Esophagus muscularis mucosa (tissue), 4 donors: ENCODE measurements at regions not wholly inside any gene's neighbourhood (a gene's known extent, or its start where the extent isn't known, plus 50 kb on each side); places are given as distances from the start of the nearest gene placed in this dataset.
"Not testable (repeated sequence)": the region's sequence is repeated elsewhere in the genome, so short reads cannot be mapped to it uniquely, and the experiment has no call there.

Experiments used
- DNase-seq: peaks from one replicate; pipeline ENCODE4 v3.0.0-alpha.2; 2017; ENCODE audit errors: extremely low spot score
- H3K27ac ChIP-seq, 4 donors: fragments of 200-600 bp; sonication (generic); replicated peaks in 1 of 4; 1 replicate in 3 of 4; 2 replicates in 1 of 4; pipeline ENCODE4 v1.5.1; 2016 to 2019; ENCODE audit warnings: mild to moderate bottlenecking in 1 of 4
- H3K27me3 ChIP-seq, 4 donors: fragments of 200-600 bp; sonication (generic); one replicate each; pipeline versions ENCODE4 v1.5.1 to v1.6.0; 2016 to 2019
- H3K36me3 ChIP-seq, 4 donors: fragments of 200-600 bp; sonication (generic); one replicate each; pipeline ENCODE4 v1.5.1; 2016 to 2019
- H3K4me1 ChIP-seq, 4 donors: fragments of 200-600 bp; sonication (generic); one replicate each; pipeline ENCODE4 v1.5.1; 2016 to 2019
- H3K4me3 ChIP-seq, 4 donors: fragments of 200-600 bp; sonication (generic); 1 replicate in 2 of 4; 2 replicates in 2 of 4; pipeline ENCODE4 v1.5.1; 2016 to 2019; ENCODE audit warnings: mild to moderate bottlenecking in 4 of 4, moderate library complexity in 1 of 4
- H3K9me3 ChIP-seq, 4 donors: fragments of 200-600 bp; sonication (generic); 1 replicate in 3 of 4; 2 replicates in 1 of 4; pipeline ENCODE4 v1.5.1; 2016 to 2019
- CTCF ChIP-seq, 3 experiments: fragments of 200-600 bp in 2 of 3; fragments of 450-650 bp in 1 of 3; sonication (generic) in 2 of 3; IDR thresholded peaks; one replicate each; pipeline ENCODE4 v1.5.1; 2017 to 2019; ENCODE audit warnings: antibody characterized with exemption in 3 of 3, mild to moderate bottlenecking in 2 of 3, moderate library complexity in 1 of 3
- EP300 ChIP-seq: sonication (generic); formaldehyde crosslinking; IDR thresholded peaks from one replicate; pipeline ENCODE4 v1.6.1; 2017; ENCODE audit warnings: antibody characterized with exemption
- POLR2A ChIP-seq: fragments of 450-650 bp; IDR thresholded peaks from one replicate; pipeline ENCODE4 v1.6.1; 2017; ENCODE audit warnings: antibody characterized with exemption, moderate library complexity, mild to moderate bottlenecking, low read depth
- POLR2AphosphoS5 ChIP-seq, 2 donors: sonication (generic); formaldehyde crosslinking; IDR thresholded peaks; one replicate each; pipeline ENCODE4 v1.6.1; 2017; ENCODE audit warnings: antibody characterized with exemption in 2 of 2
- WGBS: methylation state at CpG from one replicate; pipeline ENCODE4 v1.1.5; 2018; 5-methylcytosine and 5-hydroxymethylcytosine counted together
- intact Hi-C: fragments of 100-400 bp; cut with DNase I; formaldehyde crosslinking; loops from one replicate; pipeline ENCODE4 v1.15.1; 2023

GRCh38 chr4:102397056-102397455 lies 51.8 kb upstream of the SLC39A8 start:
- H3K4me1 ChIP-seq, intact Hi-C loops, H3K27me3 ChIP-seq, H3K27ac ChIP-seq, H3K9me3 ChIP-seq, H3K36me3 ChIP-seq, DNase-seq, H3K4me3 ChIP-seq: not testable (repeated sequence)
- WGBS: 81% methylated on average over 5 of the region's 5 CpGs

- 29% methylated on average over 1 of the region's 1 CpG for WGBS
- no peak for DNase-seq
- no peaks in the 10 kb centered on the region for H3K27me3 ChIP-seq
- intact Hi-C loops: no loop called here
- H3K4me1 ChIP-seq: no peaks in the 10 kb centered on the region
- H3K27ac ChIP-seq: no peak overlapping the region
- H3K36me3 ChIP-seq: no peaks in the 10 kb centered on the region
- no peak for TF ChIP-seq CTCF (IDR thresholded peaks at IDR 0.05)
- no peak for TF ChIP-seq POLR2A
- no peak for TF ChIP-seq EP300
- no peak for TF ChIP-seq POLR2AphosphoS5 (IDR thresholded peaks at IDR 0.05)
- H3K4me3 ChIP-seq: no peak overlapping the region
- no peaks in the 10 kb centered on the region for H3K9me3 ChIP-seq
Measured at GRCh38 chr4:102399021-102399420, 53.7 kb upstream of the SLC39A8 start.

- Histone ChIP-seq H3K36me3 (no peaks in the 10 kb centered on the region), H3K4me3 (no peak overlapping the region), H3K9me3 (no peaks in the 10 kb centered on the region), H3K27me3 (no peaks in the 10 kb centered on the region), H3K4me1 (no peaks in the 10 kb centered on the region), H3K27ac (no peak overlapping the region)
- no peak for DNase-seq
- intact Hi-C loops: no loop called here
- WGBS: 88% methylated on average over 4 of the region's 4 CpGs
- TF ChIP-seq POLR2A (no peak), CTCF (IDR thresholded peaks at IDR 0.05) (no peak)
Measured at GRCh38 chr4:102400898-102401297, 55.6 kb upstream of the SLC39A8 start.

- TF ChIP-seq POLR2AphosphoS5 (IDR thresholded peaks at IDR 0.05) (no peak), CTCF (IDR thresholded peaks at IDR 0.05) (no peak), EP300 (no peak), POLR2A (no peak)
- Histone ChIP-seq H3K9me3 (no peaks in the 10 kb centered on the region), H3K4me3 (no peak overlapping the region), H3K27me3 (no peaks in the 10 kb centered on the region), H3K4me1 (no peaks in the 10 kb centered on the region), H3K36me3 (no peaks in the 10 kb centered on the region), H3K27ac (no peak overlapping the region)
- DNase-seq: no peak
- intact Hi-C loops: no loop called here
- 86% methylated on average over 2 of the region's 2 CpGs for WGBS
Measured at GRCh38 chr4:102402223-102402622, 56.9 kb upstream of the SLC39A8 start.

GRCh38 chr4:102403116-102403515 lies 57.8 kb upstream of the SLC39A8 start:
- intact Hi-C loops: no loop called here
- Histone ChIP-seq H3K27ac (no peak overlapping the region), H3K36me3 (no peaks in the 10 kb centered on the region), H3K9me3 (no peaks in the 10 kb centered on the region), H3K4me1 (no peaks in the 10 kb centered on the region), H3K4me3 (no peak overlapping the region), H3K27me3 (no peaks in the 10 kb centered on the region)
- WGBS: 77% methylated on average over 3 of the region's 3 CpGs
- TF ChIP-seq CTCF (IDR thresholded peaks at IDR 0.05) (no peak), POLR2AphosphoS5 (IDR thresholded peaks at IDR 0.05) (no peak), EP300 (no peak), POLR2A (no peak)
- no peak for DNase-seq
